Right atrium auricular region (tissue), 2 donors: ENCODE measurements at regions not wholly inside any gene's neighbourhood (a gene's known extent, or its start where the extent isn't known, plus 50 kb on each side); places are given as distances from the start of the nearest gene placed in this dataset.

Experiments used
- DNase-seq: peaks from one replicate; pipeline ENCODE4 v3.0.0-alpha.2; 2019; ENCODE audit warnings: low spot score
- H3K27ac ChIP-seq, 2 donors: fragments of 200-600 bp; sonication (generic); 1 replicate in 1 of 2; 2 replicates in 1 of 2; pipeline ENCODE4 v1.5.1; 2016 to 2019
- H3K27me3 ChIP-seq, 2 donors: fragments of 200-600 bp; sonication (generic); one replicate each; pipeline versions ENCODE4 v1.5.1 to v1.6.0; 2017 to 2019
- H3K36me3 ChIP-seq: fragments of 200-600 bp; sonication (generic); one replicate; pipeline ENCODE4 v1.5.1; 2016
- H3K4me1 ChIP-seq, 2 donors: fragments of 200-600 bp; sonication (generic); one replicate each; pipeline versions ENCODE4 v1.5.1 to v1.6.0; 2017 to 2019
- H3K4me3 ChIP-seq, 2 donors: fragments of 200-600 bp; sonication (generic); 1 replicate in 1 of 2; 2 replicates in 1 of 2; pipeline ENCODE4 v1.5.1; 2017 to 2019; ENCODE audit warnings: mild to moderate bottlenecking in 1 of 2, moderate library complexity in 1 of 2
- H3K9me3 ChIP-seq, 2 donors: fragments of 200-600 bp; sonication (generic); one replicate each; pipeline ENCODE4 v1.5.1; 2019
- TF ChIP-seq, protein P1 (sequence below), 2 donors: fragments of 200-600 bp; sonication (generic); IDR thresholded peaks; one replicate each; pipeline ENCODE4 v1.5.1; 2019; ENCODE audit warnings: antibody characterized with exemption in 2 of 2

DNA sequence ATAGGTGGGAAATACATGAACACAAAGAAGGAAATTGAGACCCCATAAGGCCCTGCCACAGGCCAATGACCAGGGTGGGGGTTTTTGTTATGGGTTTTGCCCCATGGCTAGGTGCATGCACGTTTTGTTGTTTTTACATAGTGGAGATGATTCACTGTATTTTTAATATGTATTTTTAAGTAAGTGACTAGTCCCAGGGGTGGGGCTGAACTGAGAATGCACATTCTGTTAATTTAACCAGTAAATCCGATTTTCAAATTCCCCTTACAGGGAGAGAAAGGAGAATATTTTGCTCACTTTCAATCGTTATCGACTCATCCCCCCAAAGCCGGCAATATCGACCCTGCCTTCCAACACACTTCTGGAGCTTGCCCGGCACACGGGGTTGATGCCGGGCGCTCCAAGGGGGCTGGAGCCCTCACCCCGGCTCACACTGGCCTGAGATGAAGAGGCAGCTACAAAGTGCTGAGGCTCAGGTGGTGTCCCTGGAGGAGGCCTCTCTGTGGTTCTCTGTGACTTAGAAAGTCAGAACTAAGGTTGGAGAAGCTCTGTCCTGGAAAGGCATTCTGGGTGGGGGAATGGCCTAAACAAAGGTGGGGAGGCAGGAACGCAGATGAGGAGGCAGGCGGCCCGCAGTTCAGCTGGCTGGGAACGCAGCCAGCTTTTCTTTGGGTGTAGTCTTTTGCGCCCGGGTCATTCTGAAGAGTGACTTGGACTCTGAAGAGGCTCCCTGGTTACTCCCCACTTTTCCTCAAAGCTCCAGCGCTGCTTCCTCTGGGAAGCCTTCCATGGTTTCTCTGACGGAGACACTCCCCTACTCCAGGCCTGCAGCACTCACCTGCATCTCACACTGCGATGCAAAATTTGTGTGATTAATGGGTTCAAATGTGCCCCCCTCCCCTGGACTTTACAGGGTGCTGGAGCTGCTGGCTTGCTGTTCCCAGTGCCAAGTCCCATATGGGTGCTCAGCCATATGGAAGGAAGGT is 50.7 kb upstream of the DLK1 start:
- no peaks in the 10 kb centered on the region for H3K27me3 ChIP-seq
- no peak overlapping the region for H3K4me3 ChIP-seq
- H3K36me3 ChIP-seq: no peaks in the 10 kb centered on the region
- DNase-seq: no peak
- peaks cover 0 to 40% of the 10 kb centered on the region in 2 donors for H3K4me1 ChIP-seq
- no peaks in the 10 kb centered on the region for H3K9me3 ChIP-seq
- TF ChIP-seq, protein P1, sequence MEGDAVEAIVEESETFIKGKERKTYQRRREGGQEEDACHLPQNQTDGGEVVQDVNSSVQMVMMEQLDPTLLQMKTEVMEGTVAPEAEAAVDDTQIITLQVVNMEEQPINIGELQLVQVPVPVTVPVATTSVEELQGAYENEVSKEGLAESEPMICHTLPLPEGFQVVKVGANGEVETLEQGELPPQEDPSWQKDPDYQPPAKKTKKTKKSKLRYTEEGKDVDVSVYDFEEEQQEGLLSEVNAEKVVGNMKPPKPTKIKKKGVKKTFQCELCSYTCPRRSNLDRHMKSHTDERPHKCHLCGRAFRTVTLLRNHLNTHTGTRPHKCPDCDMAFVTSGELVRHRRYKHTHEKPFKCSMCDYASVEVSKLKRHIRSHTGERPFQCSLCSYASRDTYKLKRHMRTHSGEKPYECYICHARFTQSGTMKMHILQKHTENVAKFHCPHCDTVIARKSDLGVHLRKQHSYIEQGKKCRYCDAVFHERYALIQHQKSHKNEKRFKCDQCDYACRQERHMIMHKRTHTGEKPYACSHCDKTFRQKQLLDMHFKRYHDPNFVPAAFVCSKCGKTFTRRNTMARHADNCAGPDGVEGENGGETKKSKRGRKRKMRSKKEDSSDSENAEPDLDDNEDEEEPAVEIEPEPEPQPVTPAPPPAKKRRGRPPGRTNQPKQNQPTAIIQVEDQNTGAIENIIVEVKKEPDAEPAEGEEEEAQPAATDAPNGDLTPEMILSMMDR (IDR thresholded peaks at IDR 0.05): no peak
- H3K27ac ChIP-seq: no peak overlapping the region
